A549 (cell line): ENCODE measurements at regions not wholly inside any gene's neighbourhood (a gene's known extent, or its start where the extent isn't known, plus 50 kb on each side); places are given as distances from the start of the nearest gene placed in this dataset.

Experiments
- ATAC-seq, 2 experiments: fragments of 200-7000 bp in 1 of 2; fragments of >200 bp in 1 of 2; cut with Nextera tagmentation in 1 of 2; cut with Tn5 transposase in 1 of 2; 3 replicates each; pipeline versions ENCODE4 v1.8.0 to v1.9.1; 2018 to 2020; ENCODE audit warnings: mild to moderate bottlenecking in 1 of 2, moderate library complexity in 1 of 2
- CTCF ChIA-PET: fragments of 300-600 bp; sonication (Branson Sonifier 250); formaldehyde crosslinking; extraction: SDS; loops from one replicate; lab custom pipeline; 2021; ENCODE audit warnings: antibody characterized with exemption, inconsistent platforms; lab: Yijun Ruan, JAX
- POLR2A ChIA-PET: fragments of 350-600 bp; formaldehyde crosslinking; extraction: SDS; loops from one replicate; lab custom pipeline; 2021; ENCODE audit warnings: antibody characterized with exemption, inconsistent platforms; lab: Yijun Ruan, JAX
- DNase-seq, 2 experiments: peaks; one replicate each; pipeline versions ENCODE4 v3.0.0 to v3.0.0-alpha.2; 2011 to 2016; ENCODE audit warnings: low read depth in 1 of 2, low spot score in 1 of 2
- FAIRE-seq: peaks from 2 replicates; lab custom pipeline; 2011; peaks lifted over from hg19 to GRCh38; lab: Jason Lieb, UNC
- H3K27ac ChIP-seq, 2 experiments: fragments of >200 bp; sonication (Bioruptor Twin); formaldehyde crosslinking; 3 replicates each; pipeline ENCODE4 v1.5.1; 2016 to 2017
- H3K4me1 ChIP-seq: fragments of >200 bp; sonication (Bioruptor Twin); formaldehyde crosslinking; 3 replicates; pipeline ENCODE4 v1.6.1; 2016
- H3K4me2 ChIP-seq: fragments of >200 bp; sonication (Bioruptor Twin); formaldehyde crosslinking; 3 replicates; pipeline ENCODE4 v1.6.1; 2016
- H3K4me3 ChIP-seq: fragments of >200 bp; sonication (Bioruptor Twin); formaldehyde crosslinking; 3 replicates; pipeline ENCODE4 v1.5.1; 2016
- H3K9me3 ChIP-seq: fragments of >200 bp; sonication (Bioruptor Twin); formaldehyde crosslinking; 3 replicates; pipeline ENCODE4 v1.6.1; 2016
- BHLHE40 ChIP-seq: IDR thresholded peaks from 2 replicates; pipeline ENCODE4 v1.6.1; 2012; ENCODE audit warnings: low read depth, low read length, inconsistent platforms
- CEBPB ChIP-seq, 2 experiments: fragments of >200 bp in 1 of 2; sonication (Bioruptor Twin) in 1 of 2; formaldehyde crosslinking in 1 of 2; IDR thresholded peaks; 2 replicates each; pipeline ENCODE4 v1.6.1; 2012 to 2016
- CHD2 ChIP-seq: fragments of 150-350 bp; IDR thresholded peaks from 2 replicates; pipeline ENCODE4 v1.6.1; 2014; ENCODE audit warnings: low read length; ENCODE audit not compliant: partially characterized antibody
- CHD4 ChIP-seq: fragments of 200-600 bp; sonication (generic); IDR thresholded peaks from 2 replicates; pipeline ENCODE4 v1.6.1; 2016; ENCODE audit warnings: antibody characterized with exemption, mild to moderate bottlenecking, borderline replicate concordance
- EHF ChIP-seq: fragments of 250-450 bp; sonication (Bioruptor Pico); IDR thresholded peaks from 2 replicates; pipeline ENCODE4 v1.5.0; 2020; ENCODE audit warnings: mild to moderate bottlenecking
- EP300 ChIP-seq, 2 experiments: fragments of >200 bp; sonication (Bioruptor Twin); formaldehyde crosslinking; IDR thresholded peaks; 2 replicates in 1 of 2; 3 replicates in 1 of 2; pipeline ENCODE4 v1.6.1; 2016 to 2017
- FOSL2 ChIP-seq, 2 experiments: fragments of 450-650 bp in 1 of 2; fragments of >200 bp in 1 of 2; sonication (Bioruptor Twin) in 1 of 2; formaldehyde crosslinking; IDR thresholded peaks; 2 replicates each; pipeline versions ENCODE4 v1.5.0 to v1.6.1; 2016 to 2020; ENCODE audit warnings: mild to moderate bottlenecking in 1 of 2, moderate library complexity in 1 of 2
- FOXS1 ChIP-seq: fragments of 250-450 bp; sonication (Bioruptor Pico); IDR thresholded peaks from 2 replicates; pipeline ENCODE4 v1.5.0; 2020; ENCODE audit warnings: mild to moderate bottlenecking, moderate library complexity
- GATA3 ChIP-seq: IDR thresholded peaks from 2 replicates; pipeline ENCODE4 v1.6.1; 2012; ENCODE audit warnings: borderline replicate concordance
- HOXA7 ChIP-seq: fragments of 250-450 bp; sonication (Bioruptor Pico); IDR thresholded peaks from 2 replicates; pipeline ENCODE4 v1.5.0; 2020; ENCODE audit warnings: mild to moderate bottlenecking, moderate library complexity
- HOXB5 ChIP-seq: fragments of 250-450 bp; sonication (Bioruptor Pico); IDR thresholded peaks from 2 replicates; pipeline ENCODE4 v1.5.0; 2020; ENCODE audit warnings: mild to moderate bottlenecking, moderate library complexity
- KDM5A ChIP-seq: fragments of 200-600 bp; sonication (generic); IDR thresholded peaks from 2 replicates; pipeline ENCODE4 v1.6.1; 2016; ENCODE audit warnings: antibody characterized with exemption, mild to moderate bottlenecking
- MAFK ChIP-seq: fragments of 450-650 bp; IDR thresholded peaks from 2 replicates; pipeline ENCODE4 v1.6.1; 2014; ENCODE audit not compliant: partially characterized antibody
- MYC ChIP-seq: IDR thresholded peaks from 2 replicates; pipeline ENCODE4 v1.6.1; 2012; ENCODE audit warnings: mild to moderate bottlenecking, inconsistent platforms, low read length, improper control_type of control experiment, borderline replicate concordance
- PHF8 ChIP-seq: fragments of 200-600 bp; sonication (generic); IDR thresholded peaks from 2 replicates; pipeline ENCODE4 v1.6.1; 2016; ENCODE audit warnings: low read depth, mild to moderate bottlenecking, antibody characterized with exemption, moderate library complexity, borderline replicate concordance
- POLR2A ChIP-seq: IDR thresholded peaks from 2 replicates; pipeline ENCODE4 v1.6.1; 2012; ENCODE audit warnings: mild to moderate bottlenecking, low read length
- POLR2AphosphoS2 ChIP-seq: conservative IDR thresholded peaks from 2 replicates; pipeline ENCODE4 v1.6.1; 2012; ENCODE audit warnings: low read length, improper control_type of control experiment, inconsistent platforms
- RAD21 ChIP-seq, 2 experiments: fragments of >200 bp in 1 of 2; sonication (Bioruptor Twin) in 1 of 2; formaldehyde crosslinking in 1 of 2; IDR thresholded peaks in 1 of 2; conservative IDR thresholded peaks in 1 of 2; 2 replicates in 1 of 2; 3 replicates in 1 of 2; pipeline ENCODE4 v1.6.1; 2012 to 2018; ENCODE audit warnings: inconsistent platforms in 1 of 2
- RCOR1 ChIP-seq: fragments of 150-350 bp; IDR thresholded peaks from 2 replicates; pipeline ENCODE4 v1.6.1; 2014; ENCODE audit warnings: antibody characterized with exemption, low read length, low read depth
- RFX5 ChIP-seq: fragments of 450-650 bp; IDR thresholded peaks from 2 replicates; pipeline ENCODE4 v1.7.1; 2014; ENCODE audit warnings: antibody characterized with exemption, mild to moderate bottlenecking, moderate library complexity
- RNF2 ChIP-seq: fragments of 200-600 bp; sonication (generic); IDR thresholded peaks from 2 replicates; pipeline ENCODE4 v1.6.1; 2016; ENCODE audit warnings: low read depth, mild to moderate bottlenecking, antibody characterized with exemption, moderate library complexity, borderline replicate concordance
- TFCP2L1 ChIP-seq: fragments of 250-450 bp; sonication (Bioruptor Pico); IDR thresholded peaks from 2 replicates; pipeline ENCODE4 v1.5.0; 2021; ENCODE audit warnings: mild to moderate bottlenecking
- ZSCAN20 ChIP-seq: fragments of 250-450 bp; sonication (Bioruptor Pico); IDR thresholded peaks from 2 replicates; pipeline ENCODE4 v1.8.0; 2022; ENCODE audit warnings: mild to moderate bottlenecking, moderate library complexity
- WGBS: methylation state at CpG from one replicate; pipeline ENCODE4 v1.1.6; 2017; ENCODE audit errors: missing lambda C conversion rate; 5-methylcytosine and 5-hydroxymethylcytosine counted together
- TF ChIP-seq, protein P1 (sequence below): fragments of 200-600 bp; sonication (generic); IDR thresholded peaks from 2 replicates; pipeline ENCODE4 v1.6.1; 2016; ENCODE audit warnings: antibody characterized with exemption, mild to moderate bottlenecking, moderate library complexity
- TF ChIP-seq, protein P2 (sequence below): fragments of 450-650 bp; IDR thresholded peaks from 2 replicates; pipeline ENCODE4 v1.6.1; 2014; ENCODE audit warnings: antibody characterized with exemption

DNA sequence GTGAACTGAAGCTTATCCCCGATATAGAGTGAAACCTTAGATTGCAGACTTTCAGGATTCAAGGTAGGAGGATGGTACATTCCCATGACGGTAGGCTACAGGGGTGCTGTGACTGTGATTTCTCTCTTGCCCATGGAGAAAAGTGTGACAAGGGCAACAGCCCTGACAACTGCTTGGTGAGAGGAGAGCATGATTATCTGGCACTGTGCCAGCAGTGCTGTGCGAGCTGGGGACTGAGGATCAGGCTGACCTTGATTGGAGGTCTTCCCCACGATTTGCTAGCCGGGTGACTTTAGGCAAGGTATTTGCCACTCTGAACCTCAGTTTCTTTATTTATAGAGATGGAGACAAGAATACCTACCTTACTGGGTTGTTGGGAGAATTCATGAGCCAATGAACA is 229.5 kb downstream of the PTEN start (continued):
- TF ChIP-seq, protein P1, sequence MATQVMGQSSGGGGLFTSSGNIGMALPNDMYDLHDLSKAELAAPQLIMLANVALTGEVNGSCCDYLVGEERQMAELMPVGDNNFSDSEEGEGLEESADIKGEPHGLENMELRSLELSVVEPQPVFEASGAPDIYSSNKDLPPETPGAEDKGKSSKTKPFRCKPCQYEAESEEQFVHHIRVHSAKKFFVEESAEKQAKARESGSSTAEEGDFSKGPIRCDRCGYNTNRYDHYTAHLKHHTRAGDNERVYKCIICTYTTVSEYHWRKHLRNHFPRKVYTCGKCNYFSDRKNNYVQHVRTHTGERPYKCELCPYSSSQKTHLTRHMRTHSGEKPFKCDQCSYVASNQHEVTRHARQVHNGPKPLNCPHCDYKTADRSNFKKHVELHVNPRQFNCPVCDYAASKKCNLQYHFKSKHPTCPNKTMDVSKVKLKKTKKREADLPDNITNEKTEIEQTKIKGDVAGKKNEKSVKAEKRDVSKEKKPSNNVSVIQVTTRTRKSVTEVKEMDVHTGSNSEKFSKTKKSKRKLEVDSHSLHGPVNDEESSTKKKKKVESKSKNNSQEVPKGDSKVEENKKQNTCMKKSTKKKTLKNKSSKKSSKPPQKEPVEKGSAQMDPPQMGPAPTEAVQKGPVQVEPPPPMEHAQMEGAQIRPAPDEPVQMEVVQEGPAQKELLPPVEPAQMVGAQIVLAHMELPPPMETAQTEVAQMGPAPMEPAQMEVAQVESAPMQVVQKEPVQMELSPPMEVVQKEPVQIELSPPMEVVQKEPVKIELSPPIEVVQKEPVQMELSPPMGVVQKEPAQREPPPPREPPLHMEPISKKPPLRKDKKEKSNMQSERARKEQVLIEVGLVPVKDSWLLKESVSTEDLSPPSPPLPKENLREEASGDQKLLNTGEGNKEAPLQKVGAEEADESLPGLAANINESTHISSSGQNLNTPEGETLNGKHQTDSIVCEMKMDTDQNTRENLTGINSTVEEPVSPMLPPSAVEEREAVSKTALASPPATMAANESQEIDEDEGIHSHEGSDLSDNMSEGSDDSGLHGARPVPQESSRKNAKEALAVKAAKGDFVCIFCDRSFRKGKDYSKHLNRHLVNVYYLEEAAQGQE = no peak
- TF ChIP-seq RNF2 = no peak
- TF ChIP-seq, all 56 proteins: peak for 0

DNA sequence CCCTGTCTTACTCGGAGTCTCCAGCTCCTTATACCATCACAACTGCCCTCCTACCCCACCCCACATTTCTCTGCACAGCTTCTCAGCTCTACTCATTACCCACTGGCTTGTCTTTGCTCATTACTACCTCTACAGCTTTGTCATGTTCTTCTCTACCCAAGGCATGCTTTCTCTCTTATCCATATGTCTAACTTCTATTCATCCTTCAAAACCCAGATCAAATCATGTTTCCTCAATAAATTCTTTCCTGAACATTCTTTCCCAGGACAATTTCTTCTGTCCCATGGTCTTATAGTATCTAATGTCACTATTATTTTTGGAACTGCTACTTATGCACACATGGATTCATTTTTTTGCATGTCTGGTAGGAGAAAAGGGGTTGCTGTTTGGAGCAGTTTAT is 231.4 kb downstream of the PTEN start:
- Histone ChIP-seq H3K4me2 (no peak overlapping the region), H3K9me3 (no peaks in the 10 kb centered on the region), H3K4me1 (no peaks in the 10 kb centered on the region), H3K4me3 (no peak overlapping the region), H3K27ac (no peak overlapping the region)
- ATAC-seq (no peak), DNase-seq (no peak), FAIRE-seq (no peak)
- 75% methylated on average over 1 of the region's 1 CpG for WGBS
- CTCF ChIA-PET = interaction anchor here (1.1 kb wide), 1 partner anchor 18 kb away, joined by 5 read pairs; no protein-coding TSS in a partner anchor
- POLR2A ChIA-PET = no interaction called here
- no peak for TF ChIP-seq RCOR1
- TF ChIP-seq GATA3 = no peak
- TF ChIP-seq CHD2 = no peak
- no peak for TF ChIP-seq RAD21 (conservative IDR thresholded peaks at IDR 0.05 in 1 of 2, IDR thresholded peaks at IDR 0.05 in 1 of 2)
- TF ChIP-seq EHF = no peak
- no peak for TF ChIP-seq TFCP2L1 (CRISPR knock-in tag)
- no peak for TF ChIP-seq POLR2AphosphoS2

DNA sequence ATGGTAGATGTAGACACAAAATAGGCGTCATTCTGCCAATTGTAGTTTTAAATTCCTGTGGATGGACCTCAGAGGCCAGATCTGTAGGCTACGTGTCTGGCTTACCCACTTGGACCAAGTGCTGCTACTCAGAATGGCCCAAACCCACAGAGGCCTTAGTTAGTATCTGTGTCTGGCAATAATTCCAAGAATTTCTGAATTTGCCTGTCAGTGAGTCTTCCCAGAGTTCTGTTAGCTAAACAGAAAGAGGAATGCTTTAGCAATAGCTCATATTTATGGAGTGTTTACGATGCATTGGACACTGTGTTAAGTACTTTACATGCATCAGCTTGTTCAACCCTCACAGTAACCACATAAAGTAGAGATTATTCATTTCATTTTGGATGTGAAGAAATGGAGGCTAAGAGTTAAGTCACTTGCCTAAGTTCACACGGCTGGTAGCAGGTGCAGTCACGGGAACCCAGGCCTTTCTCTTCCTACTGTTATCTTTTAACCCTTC is 231.8 kb downstream of the PTEN start:
- DNase-seq (no peak), FAIRE-seq (no peak), ATAC-seq (no peak)
- H3K4me2 ChIP-seq = no peak overlapping the region
- no peaks in the 10 kb centered on the region for H3K9me3 ChIP-seq
- CTCF ChIA-PET = interaction anchor here (1.1 kb wide), 1 partner anchor 18 kb away, joined by 5 read pairs; no protein-coding TSS in a partner anchor
- no peak for TF ChIP-seq TFCP2L1 (CRISPR knock-in tag)
- TF ChIP-seq RFX5 = no peak
- TF ChIP-seq POLR2A = no peak
- TF ChIP-seq ZSCAN20 (CRISPR knock-in tag) = no peak
- TF ChIP-seq CEBPB (IDR thresholded peaks at IDR 0.05) = no peak
- no peak for TF ChIP-seq FOXS1
- no peak for TF ChIP-seq HOXB5
- TF ChIP-seq HOXA7 (CRISPR knock-in tag) = no peak
- TF ChIP-seq RCOR1 = no peak
- TF ChIP-seq CHD4 = no peak
- no peak for TF ChIP-seq GATA3
- no peak for TF ChIP-seq MAFK
- no peak for TF ChIP-seq MYC
- no peak for TF ChIP-seq PHF8
- TF ChIP-seq EHF = no peak
- TF ChIP-seq, protein P2, sequence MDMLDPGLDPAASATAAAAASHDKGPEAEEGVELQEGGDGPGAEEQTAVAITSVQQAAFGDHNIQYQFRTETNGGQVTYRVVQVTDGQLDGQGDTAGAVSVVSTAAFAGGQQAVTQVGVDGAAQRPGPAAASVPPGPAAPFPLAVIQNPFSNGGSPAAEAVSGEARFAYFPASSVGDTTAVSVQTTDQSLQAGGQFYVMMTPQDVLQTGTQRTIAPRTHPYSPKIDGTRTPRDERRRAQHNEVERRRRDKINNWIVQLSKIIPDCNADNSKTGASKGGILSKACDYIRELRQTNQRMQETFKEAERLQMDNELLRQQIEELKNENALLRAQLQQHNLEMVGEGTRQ = no peak
- TF ChIP-seq BHLHE40 = no peak
- TF ChIP-seq KDM5A = no peak
- no peak for TF ChIP-seq FOSL2 (IDR thresholded peaks at IDR 0.05)
- TF ChIP-seq FOSL2 (CRISPR knock-in tag; IDR thresholded peaks at IDR 0.05) = no peak
- TF ChIP-seq EP300 (IDR thresholded peaks at IDR 0.05) = no peak
- 77% methylated on average over 5 of the region's 5 CpGs for WGBS
- no peaks in the 10 kb centered on the region for H3K4me1 ChIP-seq
- POLR2A ChIA-PET = no interaction called here
- H3K4me3 ChIP-seq = no peak overlapping the region
- H3K27ac ChIP-seq = no peak overlapping the region
